WERI-Rb-1 (cell line): ENCODE measurements at regions not wholly inside any gene's neighbourhood (a gene's known extent, or its start where the extent isn't known, plus 50 kb on each side); places are given as distances from the start of the nearest gene placed in this dataset.

Experiments
- DNase-seq: peaks from one replicate; pipeline ENCODE4 v3.0.0-alpha.2; 2020
- H3K27ac ChIP-seq: fragments of 250-450 bp; sonication (Bioruptor Pico); 2 replicates; pipeline ENCODE4 v1.5.1; 2020; ENCODE audit warnings: mild to moderate bottlenecking, moderate library complexity
- H3K27me3 ChIP-seq: fragments of 250-450 bp; sonication (Bioruptor Pico); 2 replicates; pipeline ENCODE4 v1.5.1; 2021; ENCODE audit warnings: mild to moderate bottlenecking, low read depth, moderate library complexity; ENCODE audit not compliant: insufficient read depth, severe bottlenecking
- H3K36me3 ChIP-seq: fragments of 250-450 bp; sonication (Bioruptor Pico); 2 replicates; pipeline ENCODE4 v1.5.1; 2020; ENCODE audit warnings: mild to moderate bottlenecking, moderate library complexity
- H3K4me3 ChIP-seq: 2 replicates; pipeline ENCODE4 v1.5.1; 2011; ENCODE audit warnings: low read depth, mild to moderate bottlenecking, control low read depth, low read length
- H3K9me3 ChIP-seq: fragments of 250-450 bp; sonication (Bioruptor Pico); 2 replicates; pipeline ENCODE4 v1.5.1; 2021; ENCODE audit warnings: mild to moderate bottlenecking, moderate library complexity; ENCODE audit not compliant: severe bottlenecking
- TF ChIP-seq, protein P1 (sequence below): IDR thresholded peaks from 2 replicates; pipeline ENCODE4 v1.5.1; 2011; ENCODE audit warnings: low read depth, mild to moderate bottlenecking, control low read depth, inconsistent platforms, low read length

GRCh38 chr14:30230719-30231118 is 303.1 kb upstream of the PRKD1 start:
- H3K4me3 ChIP-seq = no peak overlapping the region
- no peak for DNase-seq
- H3K27me3 ChIP-seq = no peaks in the 10 kb centered on the region
- no peaks in the 10 kb centered on the region for H3K36me3 ChIP-seq
- TF ChIP-seq, protein P1, sequence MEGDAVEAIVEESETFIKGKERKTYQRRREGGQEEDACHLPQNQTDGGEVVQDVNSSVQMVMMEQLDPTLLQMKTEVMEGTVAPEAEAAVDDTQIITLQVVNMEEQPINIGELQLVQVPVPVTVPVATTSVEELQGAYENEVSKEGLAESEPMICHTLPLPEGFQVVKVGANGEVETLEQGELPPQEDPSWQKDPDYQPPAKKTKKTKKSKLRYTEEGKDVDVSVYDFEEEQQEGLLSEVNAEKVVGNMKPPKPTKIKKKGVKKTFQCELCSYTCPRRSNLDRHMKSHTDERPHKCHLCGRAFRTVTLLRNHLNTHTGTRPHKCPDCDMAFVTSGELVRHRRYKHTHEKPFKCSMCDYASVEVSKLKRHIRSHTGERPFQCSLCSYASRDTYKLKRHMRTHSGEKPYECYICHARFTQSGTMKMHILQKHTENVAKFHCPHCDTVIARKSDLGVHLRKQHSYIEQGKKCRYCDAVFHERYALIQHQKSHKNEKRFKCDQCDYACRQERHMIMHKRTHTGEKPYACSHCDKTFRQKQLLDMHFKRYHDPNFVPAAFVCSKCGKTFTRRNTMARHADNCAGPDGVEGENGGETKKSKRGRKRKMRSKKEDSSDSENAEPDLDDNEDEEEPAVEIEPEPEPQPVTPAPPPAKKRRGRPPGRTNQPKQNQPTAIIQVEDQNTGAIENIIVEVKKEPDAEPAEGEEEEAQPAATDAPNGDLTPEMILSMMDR = no peak
- H3K27ac ChIP-seq = no peak overlapping the region
- no peaks in the 10 kb centered on the region for H3K9me3 ChIP-seq

DNA sequence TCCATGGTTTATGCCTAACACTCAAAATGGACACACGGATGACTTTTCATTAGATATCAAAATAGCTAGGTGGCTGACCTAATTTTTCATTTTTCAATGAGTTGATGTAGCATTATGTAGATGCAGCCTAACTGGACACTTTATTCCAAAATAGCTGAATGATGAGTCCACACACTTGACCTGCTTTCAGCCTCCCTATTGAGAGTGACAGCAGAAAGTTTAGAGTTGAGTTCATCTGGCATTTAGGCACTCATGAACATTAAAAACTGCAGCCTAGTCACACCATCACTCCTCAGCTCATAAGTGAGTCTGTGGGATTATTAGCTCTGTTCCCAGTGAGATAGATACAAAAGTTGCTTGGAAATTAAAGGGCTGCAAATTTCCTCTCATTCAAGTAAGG is 307.3 kb upstream of the PRKD1 start:
- H3K9me3 ChIP-seq = no peaks in the 10 kb centered on the region
- no peaks in the 10 kb centered on the region for H3K27me3 ChIP-seq
- H3K36me3 ChIP-seq = no peaks in the 10 kb centered on the region
- DNase-seq = no peak
- TF ChIP-seq, protein P1 = no peak
- H3K27ac ChIP-seq = no peak overlapping the region
- H3K4me3 ChIP-seq = no peak overlapping the region

- Histone ChIP-seq H3K36me3 (no peaks in the 10 kb centered on the region), H3K27me3 (no peaks in the 10 kb centered on the region), H3K9me3 (no peaks in the 10 kb centered on the region), H3K27ac (no peak overlapping the region), H3K4me3 (no peak overlapping the region)
- TF ChIP-seq, protein P1 = no peak
- no peak for DNase-seq
These were observed 307.8 kb upstream of the PRKD1 start for GRCh38 chr14:30235485-30235884.

DNA sequence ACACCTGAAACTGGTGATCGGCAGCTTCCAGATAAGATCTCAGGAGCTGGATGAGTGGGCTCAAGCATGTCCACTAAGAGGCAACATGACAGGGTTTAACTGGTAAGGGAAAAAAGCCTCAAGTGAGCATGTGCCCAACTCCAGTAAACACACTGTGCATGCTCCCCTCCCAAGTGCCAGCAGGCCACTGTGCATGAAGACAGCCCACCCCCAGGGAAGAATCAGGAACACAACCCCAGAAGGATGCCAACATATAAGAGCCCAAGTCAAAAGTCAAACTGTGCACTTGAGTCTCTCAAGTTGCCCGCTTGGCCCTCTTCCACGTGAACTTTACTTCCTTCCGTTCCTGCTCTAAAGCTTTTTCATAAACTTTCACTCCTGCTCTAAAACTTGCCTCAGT is 311.3 kb upstream of the PRKD1 start:
- H3K4me3 ChIP-seq = no peak overlapping the region
- H3K27ac ChIP-seq = no peak overlapping the region
- H3K9me3 ChIP-seq = no peaks in the 10 kb centered on the region
- TF ChIP-seq, protein P1 = no peak
- no peaks in the 10 kb centered on the region for H3K27me3 ChIP-seq
- DNase-seq = no peak
- H3K36me3 ChIP-seq = no peaks in the 10 kb centered on the region

- no peak for DNase-seq
- Histone ChIP-seq H3K27me3 (no peaks in the 10 kb centered on the region), H3K36me3 (no peaks in the 10 kb centered on the region), H3K4me3 (no peak overlapping the region), H3K27ac (no peak overlapping the region), H3K9me3 (no peaks in the 10 kb centered on the region)
- TF ChIP-seq, protein P1 = no peak
These were observed 312.4 kb upstream of the PRKD1 start for GRCh38 chr14:30240018-30240417.

GRCh38 chr14:30240685-30241084 is 313.0 kb upstream of the PRKD1 start:
- Histone ChIP-seq H3K27me3 (no peaks in the 10 kb centered on the region), H3K9me3 (no peaks in the 10 kb centered on the region), H3K4me3 (no peak overlapping the region), H3K36me3 (no peaks in the 10 kb centered on the region), H3K27ac (no peak overlapping the region)
- TF ChIP-seq, protein P1 = no peak
- DNase-seq = no peak
